WTC11 (cell line): ENCODE measurements at regions not wholly inside any gene's neighbourhood (a gene's known extent, or its start where the extent isn't known, plus 50 kb on each side); places are given as distances from the start of the nearest gene placed in this dataset.

Source experiments
- CTCF ChIP-seq: fragments of 200-600 bp; IDR thresholded peaks from 2 replicates; pipeline ENCODE4 v1.8.0; 2022; ENCODE audit warnings: antibody characterized with exemption
- E2F4 ChIP-seq: sonication (generic); formaldehyde crosslinking; IDR thresholded peaks from 2 replicates; pipeline ENCODE4 v1.8.1; 2022; ENCODE audit warnings: low read depth, mild to moderate bottlenecking, moderate library complexity, missing genetic modification reagents, borderline replicate concordance
- ESRRA ChIP-seq: sonication (generic); formaldehyde crosslinking; IDR thresholded peaks from 2 replicates; pipeline ENCODE4 v1.8.1; 2022; ENCODE audit warnings: mild to moderate bottlenecking, missing genetic modification reagents, borderline replicate concordance
- JUN ChIP-seq: sonication (generic); formaldehyde crosslinking; IDR thresholded peaks from 2 replicates; pipeline ENCODE4 v1.8.0; 2023; ENCODE audit warnings: mild to moderate bottlenecking, missing genetic modification reagents
- RORB ChIP-seq: fragments of 250-450 bp; sonication (Bioruptor Pico); IDR thresholded peaks from 2 replicates; pipeline ENCODE4 v1.9.0; 2021; ENCODE audit warnings: mild to moderate bottlenecking
- ZNF138 ChIP-seq: sonication (generic); formaldehyde crosslinking; conservative IDR thresholded peaks from 2 replicates; pipeline ENCODE4 v1.8.1; 2022; ENCODE audit warnings: mild to moderate bottlenecking, moderate library complexity, missing genetic modification reagents
- ZNF423 ChIP-seq: fragments of 250-450 bp; sonication (Bioruptor Pico); IDR thresholded peaks from 2 replicates; pipeline ENCODE4 v2.1.2; 2022; ENCODE audit warnings: mild to moderate bottlenecking, moderate library complexity
- TF ChIP-seq, protein P1 (sequence below): sonication (generic); formaldehyde crosslinking; conservative IDR thresholded peaks from 2 replicates; pipeline ENCODE4 v1.8.1; 2022; ENCODE audit warnings: mild to moderate bottlenecking, missing genetic modification reagents

DNA sequence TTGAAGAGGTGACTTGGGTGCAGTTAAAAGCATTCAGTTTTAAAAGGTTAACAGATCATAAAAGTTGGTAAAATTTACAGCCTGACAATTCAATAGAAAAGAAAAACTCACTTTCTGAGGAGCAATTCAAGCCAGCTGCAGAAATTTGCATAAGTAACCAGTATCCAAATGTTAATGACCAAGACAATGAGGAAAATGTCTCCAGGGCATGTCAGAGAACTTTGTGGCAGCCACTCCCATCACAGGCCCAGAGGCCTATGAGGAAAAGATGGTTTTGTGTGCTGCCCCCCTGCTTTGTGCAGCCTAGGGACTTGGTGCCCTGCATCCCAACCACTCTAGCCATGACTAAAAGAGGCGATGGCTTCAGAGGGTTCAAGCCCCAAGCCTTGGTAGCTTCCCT, 1406.5 kb upstream of the ACO1 start:
- TF ChIP-seq CTCF (no peak), ZNF423 (CRISPR knock-in tag) (no peak), RORB (CRISPR knock-in tag) (no peak), E2F4 (CRISPR knock-in tag) (no peak), JUN (CRISPR knock-in tag) (no peak), ESRRA (CRISPR knock-in tag) (no peak), ZNF138 (CRISPR knock-in tag) (no peak)
- TF ChIP-seq, protein P1, sequence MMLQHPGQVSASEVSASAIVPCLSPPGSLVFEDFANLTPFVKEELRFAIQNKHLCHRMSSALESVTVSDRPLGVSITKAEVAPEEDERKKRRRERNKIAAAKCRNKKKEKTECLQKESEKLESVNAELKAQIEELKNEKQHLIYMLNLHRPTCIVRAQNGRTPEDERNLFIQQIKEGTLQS (CRISPR knock-in tag), result no peak
